GM06990 (cell line): ENCODE measurements at regions not wholly inside any gene's neighbourhood (a gene's known extent, or its start where the extent isn't known, plus 50 kb on each side); places are given as distances from the start of the nearest gene placed in this dataset.

ENCODE experiments used
- DNase-seq: peaks from one replicate; pipeline ENCODE4 v3.0.0-alpha.2; 2011; ENCODE audit not compliant: insufficient read length; ENCODE audit errors: extremely low read depth
- H3K27me3 ChIP-seq: replicated peaks from 2 replicates; pipeline ENCODE4 v1.6.0; 2011; ENCODE audit warnings: low read length; ENCODE audit not compliant: control insufficient read depth, insufficient read depth
- H3K36me3 ChIP-seq: 2 replicates; pipeline ENCODE4 v1.5.1; 2011; ENCODE audit warnings: low read length; ENCODE audit not compliant: control insufficient read depth, insufficient read depth
- H3K4me3 ChIP-seq: replicated peaks from 2 replicates; pipeline ENCODE4 v1.5.1; 2011; ENCODE audit warnings: low read depth, mild to moderate bottlenecking, control low read depth, low read length
- TF ChIP-seq, protein P1 (sequence below): IDR thresholded peaks from 2 replicates; pipeline ENCODE4 v1.5.1; 2011; ENCODE audit warnings: low read length, control low read depth, mild to moderate bottlenecking, inconsistent platforms; ENCODE audit not compliant: insufficient read depth, poor library complexity, severe bottlenecking

DNA sequence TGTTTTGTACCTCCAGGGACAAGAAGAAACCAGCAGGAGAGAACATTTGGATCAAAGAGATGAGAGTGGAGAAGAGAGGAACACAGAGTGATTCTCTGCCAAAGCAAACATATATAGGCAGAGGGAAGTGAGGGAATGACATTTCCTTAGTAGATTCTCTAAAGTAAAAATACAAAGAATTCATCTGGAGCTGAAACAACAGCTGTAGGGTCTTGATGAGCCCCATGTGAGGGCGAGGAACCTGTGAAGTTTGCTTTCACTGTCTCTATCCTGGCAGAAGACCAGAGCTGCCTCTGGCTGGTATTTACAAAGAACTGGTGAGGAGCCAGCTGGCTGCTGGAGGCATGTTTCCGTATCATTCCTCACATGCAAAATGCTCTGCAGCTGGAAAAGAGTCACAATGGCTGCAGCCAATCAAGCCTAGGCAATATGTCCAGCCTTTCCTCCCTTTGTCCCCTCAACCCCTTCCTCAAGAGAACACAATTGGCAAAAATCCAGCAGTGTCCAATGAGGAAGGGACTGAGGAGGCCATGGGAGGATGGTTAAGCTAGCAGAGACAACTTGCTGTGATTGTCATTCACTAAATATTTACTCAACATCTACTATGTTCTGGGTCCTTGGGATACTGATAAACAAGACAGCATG is 122.5 kb downstream of the PHLDA1 start:
- Histone ChIP-seq H3K27me3 (no peaks in the 10 kb centered on the region), H3K36me3 (no peaks in the 10 kb centered on the region), H3K4me3 (no peak overlapping the region)
- no peak for DNase-seq
- TF ChIP-seq, protein P1, sequence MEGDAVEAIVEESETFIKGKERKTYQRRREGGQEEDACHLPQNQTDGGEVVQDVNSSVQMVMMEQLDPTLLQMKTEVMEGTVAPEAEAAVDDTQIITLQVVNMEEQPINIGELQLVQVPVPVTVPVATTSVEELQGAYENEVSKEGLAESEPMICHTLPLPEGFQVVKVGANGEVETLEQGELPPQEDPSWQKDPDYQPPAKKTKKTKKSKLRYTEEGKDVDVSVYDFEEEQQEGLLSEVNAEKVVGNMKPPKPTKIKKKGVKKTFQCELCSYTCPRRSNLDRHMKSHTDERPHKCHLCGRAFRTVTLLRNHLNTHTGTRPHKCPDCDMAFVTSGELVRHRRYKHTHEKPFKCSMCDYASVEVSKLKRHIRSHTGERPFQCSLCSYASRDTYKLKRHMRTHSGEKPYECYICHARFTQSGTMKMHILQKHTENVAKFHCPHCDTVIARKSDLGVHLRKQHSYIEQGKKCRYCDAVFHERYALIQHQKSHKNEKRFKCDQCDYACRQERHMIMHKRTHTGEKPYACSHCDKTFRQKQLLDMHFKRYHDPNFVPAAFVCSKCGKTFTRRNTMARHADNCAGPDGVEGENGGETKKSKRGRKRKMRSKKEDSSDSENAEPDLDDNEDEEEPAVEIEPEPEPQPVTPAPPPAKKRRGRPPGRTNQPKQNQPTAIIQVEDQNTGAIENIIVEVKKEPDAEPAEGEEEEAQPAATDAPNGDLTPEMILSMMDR = no peak

DNA sequence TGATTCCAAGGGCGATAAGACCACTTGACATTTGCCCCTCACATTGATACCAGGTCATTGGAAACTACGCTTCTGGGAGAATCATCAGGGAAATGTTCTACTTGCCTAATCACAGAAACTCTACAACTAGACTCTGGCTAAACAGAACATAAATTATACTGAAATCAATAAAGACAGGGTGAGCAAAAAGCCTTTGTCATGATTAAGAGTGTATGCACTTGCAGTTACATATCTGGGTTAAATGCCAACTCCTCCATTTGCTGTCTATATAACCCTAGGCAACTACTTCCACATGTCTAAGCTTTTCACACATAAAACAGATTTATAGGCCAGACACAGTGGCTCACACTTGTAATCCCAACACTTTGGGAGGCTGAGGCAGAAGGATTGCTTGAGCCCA is 125.7 kb downstream of the PHLDA1 start:
- H3K27me3 ChIP-seq = no peaks in the 10 kb centered on the region
- no peaks in the 10 kb centered on the region for H3K36me3 ChIP-seq
- H3K4me3 ChIP-seq = no peak overlapping the region
- DNase-seq = no peak
- TF ChIP-seq, protein P1 = no peak

DNA sequence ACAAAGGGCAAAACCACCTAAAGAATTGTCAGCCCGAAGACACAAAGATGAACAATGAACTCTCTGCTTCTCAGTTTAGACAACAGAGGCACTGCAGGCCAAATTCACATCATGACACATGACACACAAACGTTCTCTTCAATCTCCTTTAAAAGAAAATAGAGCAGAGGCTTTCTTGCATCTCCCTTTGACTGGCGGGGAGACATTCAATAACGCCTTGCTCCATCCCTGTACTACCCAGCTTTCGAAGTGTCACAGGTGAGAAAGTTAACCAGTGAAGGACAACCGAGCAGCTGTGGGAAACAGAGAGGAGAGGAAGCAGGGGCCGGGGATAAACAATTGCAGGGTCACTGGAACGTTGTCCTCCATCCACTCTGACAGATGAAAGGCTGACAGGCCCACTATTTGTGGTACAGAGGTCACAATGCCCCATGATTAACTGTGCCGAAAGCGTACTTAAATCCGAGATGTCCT is 130.8 kb downstream of the PHLDA1 start:
- TF ChIP-seq, protein P1 = no peak
- Histone ChIP-seq H3K27me3 (no peaks in the 10 kb centered on the region), H3K36me3 (no peaks in the 10 kb centered on the region), H3K4me3 (no peak overlapping the region)
- DNase-seq = no peak

DNA sequence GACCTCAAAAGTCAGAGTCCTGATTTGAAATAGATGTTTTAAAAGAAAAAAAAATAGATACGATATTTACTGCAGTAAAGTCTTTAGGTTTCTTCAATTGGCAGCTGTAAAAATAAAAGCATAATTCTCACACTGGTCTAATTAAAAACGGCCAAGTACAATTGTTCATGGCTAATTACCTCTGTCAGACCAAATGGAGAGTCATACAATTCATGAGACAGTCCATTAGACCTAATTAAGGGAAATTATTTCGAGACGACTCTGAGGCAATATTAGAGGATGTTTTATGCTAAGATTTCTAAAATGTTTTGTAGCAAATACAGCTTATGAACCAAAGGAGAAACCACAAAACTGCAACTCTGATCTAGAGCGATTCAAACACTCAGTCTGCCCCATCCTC is 131.3 kb downstream of the PHLDA1 start:
- DNase-seq = no peak
- TF ChIP-seq, protein P1 = no peak
- Histone ChIP-seq H3K4me3 (no peak overlapping the region), H3K36me3 (no peaks in the 10 kb centered on the region), H3K27me3 (no peaks in the 10 kb centered on the region)

DNA sequence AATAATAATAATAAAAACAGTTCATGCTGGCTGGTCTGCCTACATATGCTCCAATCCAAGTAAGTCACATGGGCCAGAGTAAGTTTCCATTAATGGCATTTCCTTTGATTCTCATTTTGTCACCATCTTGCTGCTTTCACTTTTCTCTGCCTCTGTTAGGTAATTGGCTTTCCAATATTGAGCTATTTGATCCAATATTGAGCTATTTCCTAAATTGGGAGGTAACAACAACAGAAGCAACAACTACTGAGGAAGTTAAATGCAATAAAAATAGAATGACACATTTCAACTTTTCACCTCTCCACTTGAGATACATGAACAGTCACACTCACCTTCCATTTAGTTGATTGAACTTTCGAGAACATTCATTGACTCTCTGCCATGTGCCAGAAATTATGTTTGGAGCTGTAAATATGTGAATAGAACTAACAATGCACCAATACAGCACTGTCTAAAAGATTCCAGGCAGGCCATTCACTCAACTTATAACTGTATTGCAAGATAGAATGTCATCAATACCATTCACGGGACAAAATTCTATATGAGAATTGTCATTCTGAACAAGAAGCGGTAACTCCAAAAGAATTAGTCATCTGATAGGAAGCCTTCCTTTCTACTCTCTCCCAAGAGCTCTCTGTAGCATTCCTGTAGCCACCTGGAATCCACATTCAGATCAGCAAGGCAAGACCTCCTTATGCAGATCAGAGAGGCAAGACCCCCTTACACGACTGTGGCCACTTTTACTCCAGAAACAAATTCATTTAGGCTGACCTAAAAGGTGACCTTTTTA is 136.4 kb downstream of the PHLDA1 start:
- H3K4me3 ChIP-seq = no peak overlapping the region
- TF ChIP-seq, protein P1 = no peak
- H3K27me3 ChIP-seq = no peaks in the 10 kb centered on the region
- DNase-seq = no peak
- no peaks in the 10 kb centered on the region for H3K36me3 ChIP-seq
